Activated CD4-positive, alpha-beta memory T cell treated with anti-CD3 and anti-CD28 coated beads, Interleukin-2, amount 10 ng/mL, durations not matched to agents 7 days and 5 days (primary cell): ENCODE measurements at regions not wholly inside any gene's neighbourhood (a gene's known extent, or its start where the extent isn't known, plus 50 kb on each side); places are given as distances from the start of the nearest gene placed in this dataset.

Experiments used
- CTCF ChIA-PET: fragments of 350-600 bp; sonication (Branson Sonifier 250); formaldehyde crosslinking; loops from one replicate; lab custom pipeline; 2021; ENCODE audit warnings: antibody characterized with exemption, inconsistent platforms; lab: Charles Lee
- POLR2A ChIA-PET: fragments of 350-600 bp; sonication (Branson Sonifier 250); formaldehyde crosslinking; loops from one replicate; lab custom pipeline; 2021; ENCODE audit warnings: antibody characterized with exemption; lab: Charles Lee
- DNase-seq: peaks from one replicate; pipeline ENCODE4 v3.0.0-alpha.2; 2020
- H3K27ac Mint-ChIP-seq: one replicate; pipeline ENCODE4 v1.8.0; 2021; ENCODE audit warnings: mild to moderate bottlenecking, mixed read lengths
- H3K27me3 Mint-ChIP-seq: one replicate; pipeline ENCODE4 v1.8.0; 2021; ENCODE audit warnings: mixed read lengths
- H3K36me3 Mint-ChIP-seq: one replicate; pipeline ENCODE4 v1.8.0; 2021; ENCODE audit warnings: low read depth, mixed read lengths
- H3K4me1 Mint-ChIP-seq: one replicate; pipeline ENCODE4 v1.8.0; 2021; ENCODE audit warnings: mixed read lengths
- H3K4me3 Mint-ChIP-seq: one replicate; pipeline ENCODE4 v1.8.0; 2021; ENCODE audit warnings: mild to moderate bottlenecking, mixed read lengths
- H3K9me3 Mint-ChIP-seq: one replicate; pipeline ENCODE4 v1.8.0; 2021; ENCODE audit warnings: mixed read lengths

DNA sequence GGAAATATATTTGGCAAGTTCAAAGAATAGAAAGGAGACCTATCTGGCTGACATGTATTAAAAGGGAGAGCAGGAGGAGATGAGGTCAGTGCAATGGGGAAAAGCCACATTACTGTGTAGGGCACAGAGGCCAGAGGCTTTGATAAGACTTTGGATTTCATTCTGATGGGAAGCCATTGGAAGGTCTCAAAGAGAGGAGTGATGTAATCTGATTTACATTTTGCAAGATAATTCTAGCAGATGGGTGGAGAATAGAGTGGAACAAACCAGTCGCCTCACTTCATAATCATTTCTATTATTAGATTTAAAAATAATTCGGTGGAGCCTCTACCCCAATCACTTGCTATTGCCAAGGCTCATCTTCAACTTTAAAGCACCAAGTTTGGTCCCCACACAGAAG lies 278.4 kb upstream of the ZC3H12C start:
- no peak for DNase-seq
- CTCF ChIA-PET: no interaction called here
- POLR2A ChIA-PET: no interaction called here
- Mint-ChIP-seq H3K27ac (no peak overlapping the region), H3K9me3 (no peaks in the 10 kb centered on the region), H3K4me1 (no peaks in the 10 kb centered on the region), H3K27me3 (no peaks in the 10 kb centered on the region), H3K36me3 (no peaks in the 10 kb centered on the region), H3K4me3 (no peak overlapping the region)

DNA sequence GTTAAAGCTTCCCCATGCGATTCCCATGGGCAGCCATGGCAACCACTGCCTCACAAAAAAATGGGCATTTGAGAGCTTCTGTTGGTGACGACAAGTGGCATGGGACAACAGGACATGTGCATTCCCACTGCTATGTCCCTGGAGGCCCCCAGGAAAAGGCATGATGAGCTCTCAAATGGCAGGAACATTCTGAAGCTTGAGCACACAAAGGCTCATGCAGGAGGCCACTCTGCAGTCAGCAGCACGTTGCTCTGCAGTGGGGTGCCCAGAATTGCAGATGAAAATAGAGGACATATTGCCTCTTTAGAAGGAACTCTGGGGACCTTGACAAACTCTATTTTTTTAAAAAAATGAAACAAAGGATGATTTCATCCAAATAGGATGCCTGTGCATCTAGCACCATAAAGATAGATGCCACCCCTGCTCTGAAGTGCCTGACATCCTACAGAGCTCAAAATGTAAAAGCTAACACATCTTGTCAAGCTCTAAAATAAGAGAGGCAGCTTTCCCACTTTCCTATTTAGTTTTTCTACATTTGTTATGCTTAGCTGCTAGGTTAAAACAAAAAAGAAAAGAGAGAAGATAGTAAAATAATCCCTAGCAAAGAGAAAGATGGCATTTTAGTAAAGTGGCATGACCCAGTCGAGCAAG lies 277.6 kb upstream of the ZC3H12C start:
- Mint-ChIP-seq H3K9me3 (no peaks in the 10 kb centered on the region), H3K27me3 (no peaks in the 10 kb centered on the region), H3K4me3 (no peak overlapping the region), H3K27ac (no peak overlapping the region), H3K4me1 (no peaks in the 10 kb centered on the region), H3K36me3 (no peaks in the 10 kb centered on the region)
- no peak for DNase-seq
- ChIA-PET CTCF (no interaction called here), POLR2A (no interaction called here)

DNA sequence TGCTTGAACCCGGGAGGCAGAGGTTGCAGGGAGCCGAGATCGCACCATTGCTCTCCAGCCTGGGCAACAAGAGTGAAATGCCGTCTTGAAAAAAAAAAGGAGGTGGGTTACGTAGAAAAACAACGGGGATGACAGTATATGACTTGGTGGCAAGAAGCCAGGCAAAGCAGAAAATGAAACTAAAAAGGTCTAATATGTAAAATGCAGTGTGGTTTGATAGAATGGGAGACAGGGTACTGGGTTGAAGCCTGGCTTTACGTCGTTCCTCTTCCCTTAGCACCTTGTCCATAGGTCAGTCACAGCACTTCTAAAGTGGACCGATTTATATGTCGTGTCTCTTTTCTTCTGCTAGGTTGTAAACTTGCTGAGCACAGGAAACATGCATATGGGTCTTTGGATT lies 274.9 kb upstream of the ZC3H12C start:
- Mint-ChIP-seq H3K27ac (no peak overlapping the region), H3K27me3 (no peaks in the 10 kb centered on the region), H3K36me3 (no peaks in the 10 kb centered on the region)

DNA sequence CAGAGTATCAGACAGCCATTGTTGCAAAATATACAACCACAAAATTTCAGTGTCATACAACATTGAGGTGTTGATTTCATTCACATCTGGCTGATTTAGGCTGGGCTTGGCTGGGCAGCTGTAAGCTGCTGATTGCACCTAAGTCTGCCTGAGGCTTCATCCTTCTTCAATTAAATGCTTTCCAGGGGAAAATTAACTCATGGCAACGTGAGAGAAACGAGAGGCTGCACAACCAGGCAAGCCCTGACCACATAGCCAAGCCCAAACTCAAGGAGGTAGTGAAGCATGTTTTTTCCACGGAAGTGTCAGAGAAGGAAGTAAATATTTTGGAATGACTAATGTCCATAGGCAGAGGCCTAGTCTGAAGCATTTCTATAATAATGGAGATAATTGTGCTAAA lies 273.8 kb upstream of the ZC3H12C start:
- DNase-seq: no peak
- no peaks in the 10 kb centered on the region for H3K9me3 Mint-ChIP-seq
- no peaks in the 10 kb centered on the region for H3K36me3 Mint-ChIP-seq
- no peak overlapping the region for H3K27ac Mint-ChIP-seq
- no peaks in the 10 kb centered on the region for H3K4me1 Mint-ChIP-seq
- POLR2A ChIA-PET: no interaction called here
- no peak overlapping the region for H3K4me3 Mint-ChIP-seq
- CTCF ChIA-PET: no interaction called here
- H3K27me3 Mint-ChIP-seq: no peaks in the 10 kb centered on the region

More for the DNA sequence above, 274.9 kb upstream of the ZC3H12C start:
- ChIA-PET CTCF (no interaction called here), POLR2A (no interaction called here)
- no peak for DNase-seq
- no peaks in the 10 kb centered on the region for H3K9me3 Mint-ChIP-seq
- H3K4me3 Mint-ChIP-seq: no peak overlapping the region
- H3K4me1 Mint-ChIP-seq: no peaks in the 10 kb centered on the region

DNA sequence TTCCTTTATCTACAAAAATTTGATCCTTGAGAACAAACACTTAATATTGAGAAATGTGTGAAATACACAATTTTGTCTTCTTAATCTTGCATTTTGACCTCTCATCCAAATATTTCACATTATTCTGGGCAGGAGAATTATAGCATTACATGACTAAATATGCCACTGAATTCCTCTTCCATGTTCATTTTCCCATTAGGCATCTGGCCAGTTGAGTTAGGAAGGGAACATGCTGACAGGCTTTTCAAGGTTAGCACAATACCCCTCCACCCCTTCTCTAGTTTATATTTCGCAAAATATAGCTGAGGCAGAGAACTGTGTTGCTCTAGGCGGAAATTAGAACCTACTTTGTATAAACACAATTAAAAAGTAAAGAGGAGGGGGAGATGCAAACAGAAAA lies 271.7 kb upstream of the ZC3H12C start:
- no peaks in the 10 kb centered on the region for H3K36me3 Mint-ChIP-seq

DNA sequence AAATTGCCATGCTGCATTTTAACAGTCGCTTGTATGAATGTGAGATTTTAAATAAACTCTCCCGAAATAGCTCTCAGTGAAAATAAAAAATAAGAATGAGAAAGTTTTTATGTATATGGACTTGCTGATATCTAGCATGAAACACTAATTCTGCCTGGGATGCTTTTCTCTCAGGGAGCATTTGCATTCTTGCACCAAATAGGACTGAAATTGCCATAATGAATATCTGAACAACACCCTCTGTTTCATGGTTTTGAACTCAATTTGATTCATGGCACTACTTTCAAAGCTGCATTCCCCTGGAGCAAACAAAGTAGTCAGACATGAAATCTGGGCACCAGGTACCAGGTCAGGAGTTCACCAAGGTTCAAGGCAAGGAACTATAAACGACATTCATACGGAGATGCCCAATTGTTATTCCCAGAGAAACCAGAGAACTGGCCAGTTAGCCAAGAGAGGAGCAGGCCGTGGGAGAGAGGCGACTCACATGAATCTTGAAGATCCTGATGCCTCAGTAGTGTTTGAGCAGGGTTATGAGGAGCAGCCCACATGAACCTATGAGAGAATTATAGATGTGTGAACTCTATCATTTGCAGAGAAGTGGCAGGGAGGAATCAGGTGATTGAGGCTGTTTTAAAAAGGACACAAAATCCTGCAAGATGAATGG lies 270.6 kb upstream of the ZC3H12C start:
- POLR2A ChIA-PET: no interaction called here
- H3K27ac Mint-ChIP-seq: no peak overlapping the region
- H3K9me3 Mint-ChIP-seq: no peaks in the 10 kb centered on the region
- H3K4me3 Mint-ChIP-seq: no peak overlapping the region
- no peaks in the 10 kb centered on the region for H3K4me1 Mint-ChIP-seq
- no peak for DNase-seq
- H3K36me3 Mint-ChIP-seq: no peaks in the 10 kb centered on the region
- CTCF ChIA-PET: no interaction called here
- no peaks in the 10 kb centered on the region for H3K27me3 Mint-ChIP-seq

More for the DNA sequence above, 271.7 kb upstream of the ZC3H12C start:
- ChIA-PET POLR2A (no interaction called here), CTCF (no interaction called here)
- H3K4me1 Mint-ChIP-seq: no peaks in the 10 kb centered on the region
- DNase-seq: no peak
- no peak overlapping the region for H3K4me3 Mint-ChIP-seq
- no peaks in the 10 kb centered on the region for H3K27me3 Mint-ChIP-seq
- no peak overlapping the region for H3K27ac Mint-ChIP-seq
- H3K9me3 Mint-ChIP-seq: no peaks in the 10 kb centered on the region

DNA sequence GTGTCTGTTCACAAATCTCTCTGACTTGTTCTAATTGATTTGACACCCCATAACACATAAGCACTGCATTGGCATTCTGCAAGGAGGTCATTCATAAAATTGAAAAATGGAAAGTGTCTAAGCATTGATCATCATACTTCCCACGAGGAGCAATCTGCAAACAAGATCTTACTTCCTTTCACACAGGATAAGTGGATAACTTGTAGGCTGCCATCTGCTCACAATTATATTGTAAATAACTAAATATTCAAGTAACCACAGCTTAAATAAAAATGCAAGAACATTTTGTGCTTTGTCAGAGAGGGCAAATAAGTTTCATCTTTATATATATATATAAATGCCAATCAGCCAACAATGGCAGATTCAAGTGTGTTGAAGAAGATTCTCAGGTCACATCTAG lies 264.8 kb upstream of the ZC3H12C start:
- Mint-ChIP-seq H3K4me3 (no peak overlapping the region), H3K27me3 (no peaks in the 10 kb centered on the region), H3K9me3 (no peaks in the 10 kb centered on the region), H3K4me1 (no peaks in the 10 kb centered on the region), H3K36me3 (no peaks in the 10 kb centered on the region), H3K27ac (no peak overlapping the region)
- ChIA-PET POLR2A (no interaction called here), CTCF (no interaction called here)
- no peak for DNase-seq

DNA sequence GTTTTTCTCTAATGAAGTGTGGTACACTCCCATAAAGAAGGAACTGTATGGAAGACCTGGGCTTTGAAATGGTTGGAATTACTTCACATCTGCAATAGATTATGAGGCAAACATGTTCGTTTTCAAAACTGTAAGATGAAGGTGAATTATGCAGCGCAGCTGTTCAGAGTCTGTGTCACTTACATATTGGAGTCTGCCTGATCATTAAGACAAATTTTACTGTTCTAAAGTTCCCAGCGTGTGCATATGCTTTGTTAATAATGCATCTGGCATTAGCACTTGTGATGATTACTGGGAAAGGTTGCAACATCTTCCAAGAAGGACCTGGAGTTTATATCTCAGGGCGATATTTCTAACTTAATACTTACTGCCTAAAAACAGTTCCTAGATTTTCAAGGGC lies 255.2 kb upstream of the ZC3H12C start:
- no peaks in the 10 kb centered on the region for H3K36me3 Mint-ChIP-seq
- no peak overlapping the region for H3K4me3 Mint-ChIP-seq
- ChIA-PET CTCF (no interaction called here), POLR2A (no interaction called here)
- H3K4me1 Mint-ChIP-seq: no peaks in the 10 kb centered on the region
- peaks cover 3% of the 10 kb centered on the region for H3K9me3 Mint-ChIP-seq
- H3K27me3 Mint-ChIP-seq: no peaks in the 10 kb centered on the region
- no peak for DNase-seq
- H3K27ac Mint-ChIP-seq: no peak overlapping the region

DNA sequence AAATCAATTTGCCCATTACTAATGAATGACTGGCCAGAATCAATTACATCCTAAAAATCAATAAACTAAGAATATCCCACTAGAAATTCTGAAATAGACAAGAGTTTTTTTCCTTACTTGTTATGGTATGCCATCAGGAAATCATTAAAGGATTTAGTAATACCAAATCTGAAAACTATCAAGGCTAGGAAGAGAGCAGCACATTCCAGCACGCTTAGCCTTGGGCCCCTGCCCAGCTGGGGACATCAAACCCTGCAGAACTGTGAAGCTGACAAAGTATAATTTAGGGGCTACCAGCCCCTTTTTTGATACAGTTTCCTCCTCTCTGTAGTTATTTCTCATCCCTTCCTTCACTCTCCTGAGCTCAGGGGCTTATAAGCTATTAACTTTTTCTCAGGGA lies 247.8 kb upstream of the ZC3H12C start:
- CTCF ChIA-PET: no interaction called here

DNA sequence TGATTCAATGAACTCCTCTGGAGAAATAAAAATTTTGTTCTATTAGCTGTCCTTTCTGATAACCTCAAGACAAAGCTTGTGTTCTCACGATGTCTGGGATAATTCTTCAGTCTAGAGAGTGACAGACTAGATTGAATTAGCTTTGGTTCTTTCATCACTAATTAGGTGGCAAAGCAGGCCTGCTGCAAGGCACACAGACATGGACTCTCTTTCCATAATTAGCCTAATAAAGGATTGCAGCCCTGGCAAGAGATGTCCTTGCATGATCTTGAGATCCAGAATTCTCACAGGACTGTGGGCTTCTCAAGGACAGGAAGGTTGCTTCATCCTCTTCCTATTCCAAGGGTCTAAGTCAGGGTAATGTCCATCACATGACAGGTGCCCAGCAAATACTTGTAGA lies 245.6 kb upstream of the ZC3H12C start:
- POLR2A ChIA-PET: no interaction called here
- H3K4me3 Mint-ChIP-seq: no peak overlapping the region
- CTCF ChIA-PET: no interaction called here
- no peak for DNase-seq
- H3K27me3 Mint-ChIP-seq: no peaks in the 10 kb centered on the region
- no peak overlapping the region for H3K27ac Mint-ChIP-seq
- no peaks in the 10 kb centered on the region for H3K4me1 Mint-ChIP-seq
- no peaks in the 10 kb centered on the region for H3K9me3 Mint-ChIP-seq
- no peaks in the 10 kb centered on the region for H3K36me3 Mint-ChIP-seq

More for the DNA sequence above, 247.8 kb upstream of the ZC3H12C start:
- no peaks in the 10 kb centered on the region for H3K27me3 Mint-ChIP-seq
- no peaks in the 10 kb centered on the region for H3K4me1 Mint-ChIP-seq
- no peaks in the 10 kb centered on the region for H3K36me3 Mint-ChIP-seq
- POLR2A ChIA-PET: no interaction called here
- DNase-seq: no peak
- H3K4me3 Mint-ChIP-seq: no peak overlapping the region
- peaks cover 3% of the 10 kb centered on the region for H3K9me3 Mint-ChIP-seq
- no peak overlapping the region for H3K27ac Mint-ChIP-seq

DNA sequence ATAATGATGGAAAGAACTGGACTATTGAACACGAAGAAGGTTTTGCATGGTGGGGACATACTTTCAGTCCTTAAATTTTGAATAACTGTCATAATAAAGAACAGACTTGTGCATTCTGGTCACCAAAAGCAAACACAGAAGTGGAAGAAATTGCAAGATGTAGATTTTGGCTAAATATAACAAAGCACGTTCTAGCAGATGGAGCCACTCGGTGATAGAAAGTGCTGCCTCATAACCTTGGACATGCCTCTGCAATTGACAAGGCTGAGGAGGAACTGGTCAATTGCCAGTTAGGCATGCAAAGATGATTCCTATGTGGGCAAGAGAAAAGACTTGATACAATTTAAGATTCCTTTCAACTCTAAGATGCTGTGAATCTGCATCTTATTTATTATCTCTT lies 244.1 kb upstream of the ZC3H12C start:
- POLR2A ChIA-PET: no interaction called here
- Mint-ChIP-seq H3K27ac (no peak overlapping the region), H3K4me1 (no peaks in the 10 kb centered on the region), H3K4me3 (no peak overlapping the region), H3K36me3 (no peaks in the 10 kb centered on the region), H3K27me3 (no peaks in the 10 kb centered on the region), H3K9me3 (no peaks in the 10 kb centered on the region)
- CTCF ChIA-PET: no interaction called here
- no peak for DNase-seq

DNA sequence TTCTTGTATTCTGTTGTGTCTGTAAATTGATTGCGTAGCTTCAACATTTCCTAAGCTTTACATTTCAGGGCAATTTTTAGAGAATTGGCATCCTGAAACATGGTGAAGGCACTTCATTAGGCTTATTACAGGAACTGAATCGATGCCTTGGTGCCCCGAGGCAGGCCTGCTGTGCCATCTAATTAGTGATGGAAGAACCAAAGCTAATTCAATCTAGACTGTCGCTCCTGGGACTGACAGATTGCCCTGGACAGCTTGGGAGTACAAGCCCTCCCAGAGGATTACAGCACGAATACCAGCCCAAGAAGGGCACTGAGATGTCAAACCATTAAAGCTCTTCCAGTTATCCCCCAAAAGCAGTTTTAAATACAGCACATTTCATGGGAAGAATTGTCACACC lies 243.2 kb upstream of the ZC3H12C start:
- Mint-ChIP-seq H3K4me3 (no peak overlapping the region), H3K27me3 (no peaks in the 10 kb centered on the region), H3K36me3 (no peaks in the 10 kb centered on the region), H3K4me1 (no peaks in the 10 kb centered on the region), H3K27ac (no peak overlapping the region), H3K9me3 (no peaks in the 10 kb centered on the region)
- ChIA-PET CTCF (interaction anchor here (1.0 kb wide), 1 partner anchor 10 kb away, joined by 3 read pairs; no protein-coding TSS in a partner anchor), POLR2A (no interaction called here)
- DNase-seq: no peak

DNA sequence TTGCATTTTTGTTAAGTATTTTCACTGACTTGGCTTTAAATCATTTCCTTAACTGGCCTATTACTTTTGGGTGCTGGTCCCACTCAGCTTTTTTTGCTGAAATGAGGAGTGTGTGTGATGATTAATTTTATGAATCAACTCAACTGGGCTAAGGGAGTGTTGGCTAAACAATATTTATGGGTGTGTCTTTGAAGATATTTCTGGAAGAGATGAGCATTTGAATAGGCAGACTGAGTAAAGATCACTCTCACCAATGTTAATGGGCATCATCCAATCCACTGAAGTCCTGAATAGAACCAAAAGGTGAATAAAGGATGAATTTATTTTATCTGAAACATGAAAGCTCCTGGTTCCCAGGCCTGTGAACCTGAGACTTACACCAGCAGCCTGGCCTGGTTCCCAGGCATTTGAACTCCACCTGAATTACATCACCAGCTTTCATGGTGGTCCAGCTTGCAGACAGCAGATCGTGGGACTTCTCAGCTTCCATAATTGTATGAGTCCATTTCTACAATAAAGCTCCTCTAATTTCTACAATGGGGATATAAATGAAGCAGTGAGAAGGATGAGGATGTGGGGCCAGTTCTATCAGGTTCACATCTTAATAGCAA lies 241.3 kb upstream of the ZC3H12C start:
- DNase-seq: no peak
- H3K4me3 Mint-ChIP-seq: no peak overlapping the region
- CTCF ChIA-PET: no interaction called here
- H3K36me3 Mint-ChIP-seq: no peaks in the 10 kb centered on the region
- H3K9me3 Mint-ChIP-seq: no peaks in the 10 kb centered on the region
- H3K27ac Mint-ChIP-seq: no peak overlapping the region
- POLR2A ChIA-PET: no interaction called here
- H3K4me1 Mint-ChIP-seq: no peaks in the 10 kb centered on the region
- H3K27me3 Mint-ChIP-seq: no peaks in the 10 kb centered on the region
